Upper lobe of right lung (tissue), 1 donor: ENCODE measurements at regions not wholly inside any gene's neighbourhood (a gene's known extent, or its start where the extent isn't known, plus 50 kb on each side); places are given as distances from the start of the nearest gene placed in this dataset.

ENCODE experiments used
- ATAC-seq: fragments of 200-7000 bp; cut with Tn5 transposase; one replicate; pipeline ENCODE4 v1.9.1; 2020; ENCODE audit warnings: mild to moderate bottlenecking, moderate library complexity
- DNase-seq: peaks from one replicate; pipeline ENCODE4 v3.0.0-alpha.2; 2020
- H3K27ac ChIP-seq: fragments of 200-600 bp; one replicate; pipeline ENCODE4 v1.8.0; 2022
- H3K27me3 ChIP-seq: fragments of 200-600 bp; one replicate; pipeline ENCODE4 v1.8.0; 2022; ENCODE audit warnings: mild to moderate bottlenecking
- H3K36me3 ChIP-seq: fragments of 200-600 bp; one replicate; pipeline ENCODE4 v1.8.0; 2022
- H3K4me1 ChIP-seq: fragments of 200-600 bp; one replicate; pipeline ENCODE4 v1.8.0; 2022
- H3K4me3 ChIP-seq: fragments of 200-600 bp; one replicate; pipeline ENCODE4 v1.8.0; 2022; ENCODE audit warnings: mild to moderate bottlenecking
- H3K9me3 ChIP-seq: fragments of 200-600 bp; one replicate; pipeline ENCODE4 v1.8.0; 2022
- intact Hi-C: fragments of 100-400 bp; cut with DNase I; formaldehyde crosslinking; loops from one replicate; pipeline ENCODE4 v1.11.0; 2022
- TF ChIP-seq, protein P1 (sequence below): fragments of 200-600 bp; IDR thresholded peaks from one replicate; pipeline ENCODE4 v1.8.0; 2022; ENCODE audit warnings: antibody characterized with exemption
- donor health status: DM: no; HTN: yes; CAD: no; lungs with severe emphysema.

DNA sequence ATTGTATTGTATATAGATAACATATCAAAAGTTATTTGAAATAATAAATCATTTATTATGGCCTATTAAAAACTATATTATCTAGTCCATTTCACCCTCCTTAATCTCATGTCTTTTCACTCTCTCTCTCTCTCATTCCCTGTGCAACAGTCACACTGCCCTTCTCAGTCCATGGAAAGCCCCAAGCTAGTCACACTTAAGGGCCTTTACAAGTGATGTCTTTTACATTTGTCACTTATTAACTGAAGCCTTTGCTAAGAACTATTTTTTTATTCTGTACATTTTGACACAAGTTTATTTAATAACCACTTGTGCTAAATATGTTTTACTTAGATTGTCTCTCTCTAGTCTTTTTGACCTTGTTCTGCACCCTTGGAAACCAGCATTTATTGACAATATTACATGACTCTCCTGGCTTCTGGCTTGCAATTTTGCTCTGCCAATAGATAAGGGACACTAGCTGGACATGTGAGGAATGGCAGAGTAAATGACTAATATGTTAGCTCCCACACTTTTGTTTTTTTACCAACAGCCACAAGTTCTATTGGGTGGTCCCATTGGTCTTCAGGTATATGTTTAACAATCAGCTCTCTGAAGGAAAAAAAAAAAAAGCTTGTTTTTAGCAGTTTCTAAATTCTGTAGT lies 706.8 kb upstream of the POT1 start:
- Histone ChIP-seq H3K4me3 (no peak overlapping the region), H3K27ac (no peak overlapping the region), H3K4me1 (no peaks in the 10 kb centered on the region), H3K9me3 (no peaks in the 10 kb centered on the region), H3K27me3 (no peaks in the 10 kb centered on the region), H3K36me3 (no peaks in the 10 kb centered on the region)
- TF ChIP-seq, protein P1, sequence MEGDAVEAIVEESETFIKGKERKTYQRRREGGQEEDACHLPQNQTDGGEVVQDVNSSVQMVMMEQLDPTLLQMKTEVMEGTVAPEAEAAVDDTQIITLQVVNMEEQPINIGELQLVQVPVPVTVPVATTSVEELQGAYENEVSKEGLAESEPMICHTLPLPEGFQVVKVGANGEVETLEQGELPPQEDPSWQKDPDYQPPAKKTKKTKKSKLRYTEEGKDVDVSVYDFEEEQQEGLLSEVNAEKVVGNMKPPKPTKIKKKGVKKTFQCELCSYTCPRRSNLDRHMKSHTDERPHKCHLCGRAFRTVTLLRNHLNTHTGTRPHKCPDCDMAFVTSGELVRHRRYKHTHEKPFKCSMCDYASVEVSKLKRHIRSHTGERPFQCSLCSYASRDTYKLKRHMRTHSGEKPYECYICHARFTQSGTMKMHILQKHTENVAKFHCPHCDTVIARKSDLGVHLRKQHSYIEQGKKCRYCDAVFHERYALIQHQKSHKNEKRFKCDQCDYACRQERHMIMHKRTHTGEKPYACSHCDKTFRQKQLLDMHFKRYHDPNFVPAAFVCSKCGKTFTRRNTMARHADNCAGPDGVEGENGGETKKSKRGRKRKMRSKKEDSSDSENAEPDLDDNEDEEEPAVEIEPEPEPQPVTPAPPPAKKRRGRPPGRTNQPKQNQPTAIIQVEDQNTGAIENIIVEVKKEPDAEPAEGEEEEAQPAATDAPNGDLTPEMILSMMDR: no peak
- no peak for ATAC-seq
- intact Hi-C loops: no loop called here
- no peak for DNase-seq

DNA sequence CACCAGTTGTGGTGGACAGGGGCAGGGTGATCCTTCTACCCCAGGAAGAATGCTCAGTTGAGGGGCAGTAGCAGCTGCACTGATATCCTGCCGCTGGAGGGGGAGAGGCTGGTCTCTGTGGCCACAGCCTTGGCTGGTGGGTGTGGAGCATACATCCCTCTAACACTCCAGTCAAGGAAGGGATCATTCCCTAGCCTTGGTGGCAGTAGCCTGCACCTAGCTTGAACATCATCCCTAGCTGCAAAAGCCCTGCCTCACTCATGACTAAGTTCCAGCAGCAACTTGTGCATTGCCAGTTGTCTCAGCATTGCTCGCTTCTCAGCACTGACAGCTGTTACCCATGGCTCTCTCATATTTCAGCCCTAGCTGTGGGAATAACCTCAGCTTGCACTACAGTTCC lies 688.9 kb upstream of the POT1 start:
- no peaks in the 10 kb centered on the region for H3K9me3 ChIP-seq
- no peaks in the 10 kb centered on the region for H3K4me1 ChIP-seq
- H3K27ac ChIP-seq: no peak overlapping the region
- no peaks in the 10 kb centered on the region for H3K27me3 ChIP-seq
- H3K4me3 ChIP-seq: no peak overlapping the region
- TF ChIP-seq, protein P1: no peak
- no peak for DNase-seq
- no peaks in the 10 kb centered on the region for H3K36me3 ChIP-seq
- intact Hi-C loops: no loop called here
- no peak for ATAC-seq

DNA sequence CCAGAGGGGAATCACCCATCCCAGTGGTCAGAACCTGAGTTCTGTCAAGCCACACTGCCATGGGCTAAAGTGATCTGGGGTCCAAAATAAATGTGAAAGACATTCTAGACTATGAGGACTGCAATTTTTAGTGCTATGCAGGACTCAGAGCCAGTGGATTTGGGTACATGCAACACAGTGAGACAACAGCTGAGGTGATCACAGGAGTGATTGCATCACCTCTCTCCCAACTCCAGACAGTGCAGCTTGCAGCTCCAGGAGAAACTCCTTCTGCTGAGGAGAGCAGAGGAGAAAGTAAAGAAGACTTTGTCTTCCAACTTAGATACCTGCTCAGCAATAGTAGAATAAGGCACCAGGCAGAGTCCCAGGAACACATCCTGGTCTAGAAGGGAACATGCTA lies 682.0 kb upstream of the POT1 start:
- no peaks in the 10 kb centered on the region for H3K9me3 ChIP-seq
- no peaks in the 10 kb centered on the region for H3K4me1 ChIP-seq
- no peak overlapping the region for H3K27ac ChIP-seq
- intact Hi-C loops: no loop called here
- H3K36me3 ChIP-seq: no peaks in the 10 kb centered on the region
- no peak overlapping the region for H3K4me3 ChIP-seq
- DNase-seq: no peak
- no peaks in the 10 kb centered on the region for H3K27me3 ChIP-seq
- TF ChIP-seq, protein P1: no peak
- no peak for ATAC-seq

DNA sequence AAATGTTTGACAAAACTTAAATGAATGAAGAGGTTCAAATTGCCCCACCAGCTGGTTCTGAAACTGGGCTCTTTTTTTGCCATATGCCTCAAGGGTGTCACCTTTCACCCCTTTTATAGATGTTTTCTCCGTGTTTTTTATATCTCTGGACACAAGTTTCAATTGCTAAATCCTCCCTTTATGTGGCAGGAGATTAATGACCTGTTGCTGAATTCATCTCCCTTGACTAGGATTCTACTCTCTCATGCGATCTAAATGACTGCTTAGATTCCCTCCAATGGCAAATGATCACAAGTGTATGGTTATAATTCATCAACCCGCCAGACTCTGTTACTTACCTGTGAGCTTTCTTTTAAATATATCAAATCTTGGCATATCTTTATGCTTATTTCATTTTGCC lies 677.0 kb upstream of the POT1 start:
- intact Hi-C loops: no loop called here
- no peak overlapping the region for H3K4me3 ChIP-seq
- no peaks in the 10 kb centered on the region for H3K36me3 ChIP-seq
- no peaks in the 10 kb centered on the region for H3K4me1 ChIP-seq
- TF ChIP-seq, protein P1: no peak
- no peaks in the 10 kb centered on the region for H3K27me3 ChIP-seq
- no peak for ATAC-seq
- no peak for DNase-seq
- H3K27ac ChIP-seq: no peak overlapping the region
- no peaks in the 10 kb centered on the region for H3K9me3 ChIP-seq

DNA sequence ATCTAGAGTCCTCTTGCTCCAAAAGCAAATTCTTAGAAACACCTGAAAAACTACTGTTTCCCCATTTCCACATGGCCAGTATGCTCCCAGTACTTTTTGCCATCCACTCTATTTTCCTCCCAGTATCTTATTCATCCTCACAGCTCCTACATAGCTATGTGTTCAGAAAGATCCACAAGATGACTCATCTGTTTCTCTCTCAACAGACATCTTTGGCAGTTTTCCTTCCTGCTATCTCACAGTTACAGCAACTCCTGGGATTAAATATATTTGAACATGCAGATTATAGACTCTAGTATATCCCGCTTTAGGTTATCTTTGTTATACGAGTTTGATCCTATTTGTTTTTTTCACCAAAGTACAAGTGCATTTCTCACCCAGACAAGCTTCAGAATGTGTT lies 675.6 kb upstream of the POT1 start:
- no peak overlapping the region for H3K4me3 ChIP-seq
- intact Hi-C loops: no loop called here
- no peaks in the 10 kb centered on the region for H3K4me1 ChIP-seq
- no peak overlapping the region for H3K27ac ChIP-seq
- DNase-seq (no peak), ATAC-seq (no peak)
- H3K36me3 ChIP-seq: no peaks in the 10 kb centered on the region
- no peaks in the 10 kb centered on the region for H3K9me3 ChIP-seq
- no peaks in the 10 kb centered on the region for H3K27me3 ChIP-seq
- TF ChIP-seq, protein P1: no peak

DNA sequence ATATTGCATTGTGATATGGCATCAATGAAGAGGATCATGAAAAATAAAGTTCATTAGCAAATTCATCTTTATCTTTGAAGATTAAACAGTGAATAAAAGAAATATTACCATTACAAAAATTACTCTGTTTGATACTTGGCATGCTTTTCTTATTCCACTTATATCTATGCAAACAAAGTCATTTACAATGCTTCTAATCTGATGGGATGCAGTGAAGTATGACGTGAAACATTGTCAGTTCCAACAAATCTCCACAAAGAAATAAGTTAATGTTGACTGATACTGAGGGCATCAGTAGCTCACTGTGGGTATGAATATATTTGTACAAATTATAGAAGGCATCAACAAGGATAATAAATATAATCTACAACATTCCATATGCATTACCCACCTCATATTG lies 672.8 kb upstream of the POT1 start:
- Histone ChIP-seq H3K4me1 (no peaks in the 10 kb centered on the region), H3K9me3 (no peaks in the 10 kb centered on the region), H3K27me3 (no peaks in the 10 kb centered on the region), H3K4me3 (no peak overlapping the region), H3K36me3 (no peaks in the 10 kb centered on the region), H3K27ac (no peak overlapping the region)
- intact Hi-C loops: no loop called here
- TF ChIP-seq, protein P1: no peak
- ATAC-seq (no peak), DNase-seq (no peak)
